ENCODE measurements at regions not wholly inside any gene's neighbourhood (a gene's known extent, or its start where the extent isn't known, plus 50 kb on each side); places are given as distances from the start of the nearest gene placed in this dataset.

DNA sequence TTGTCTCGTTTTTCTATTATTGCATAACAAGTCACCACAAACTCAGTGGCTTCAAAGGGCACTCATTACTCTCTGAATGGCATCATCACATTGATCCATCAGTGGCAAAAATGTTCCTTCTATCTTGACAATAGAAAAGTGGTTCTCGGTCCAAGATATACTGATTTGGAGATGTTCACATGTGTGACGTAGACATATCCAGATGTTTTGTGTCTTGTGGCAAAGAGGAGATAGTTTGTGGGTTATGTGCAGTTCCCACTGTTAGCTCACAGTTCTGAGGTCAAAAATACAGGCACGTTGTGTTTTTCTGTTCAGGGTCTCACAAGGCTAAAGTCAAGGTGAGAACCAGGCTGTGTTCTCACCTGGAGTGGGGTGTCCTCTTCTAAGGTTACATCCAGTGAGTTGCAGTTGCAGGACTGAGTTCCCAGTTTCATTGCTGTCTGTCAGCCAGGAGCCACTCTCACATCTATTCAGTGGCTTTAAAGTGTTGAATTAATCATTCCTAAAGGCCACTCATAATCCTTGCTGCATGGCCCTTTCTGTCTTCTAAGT lies 55.3 kb downstream of the GAS1 start:
- TF ChIP-seq EZH2 (IDR thresholded peaks at IDR 0.05; ENCODE audit: borderline replicate concordance, insufficient read depth, low read depth, low read length, poor library complexity, severe bottlenecking), result no peak
- TF ChIP-seq, protein P1, sequence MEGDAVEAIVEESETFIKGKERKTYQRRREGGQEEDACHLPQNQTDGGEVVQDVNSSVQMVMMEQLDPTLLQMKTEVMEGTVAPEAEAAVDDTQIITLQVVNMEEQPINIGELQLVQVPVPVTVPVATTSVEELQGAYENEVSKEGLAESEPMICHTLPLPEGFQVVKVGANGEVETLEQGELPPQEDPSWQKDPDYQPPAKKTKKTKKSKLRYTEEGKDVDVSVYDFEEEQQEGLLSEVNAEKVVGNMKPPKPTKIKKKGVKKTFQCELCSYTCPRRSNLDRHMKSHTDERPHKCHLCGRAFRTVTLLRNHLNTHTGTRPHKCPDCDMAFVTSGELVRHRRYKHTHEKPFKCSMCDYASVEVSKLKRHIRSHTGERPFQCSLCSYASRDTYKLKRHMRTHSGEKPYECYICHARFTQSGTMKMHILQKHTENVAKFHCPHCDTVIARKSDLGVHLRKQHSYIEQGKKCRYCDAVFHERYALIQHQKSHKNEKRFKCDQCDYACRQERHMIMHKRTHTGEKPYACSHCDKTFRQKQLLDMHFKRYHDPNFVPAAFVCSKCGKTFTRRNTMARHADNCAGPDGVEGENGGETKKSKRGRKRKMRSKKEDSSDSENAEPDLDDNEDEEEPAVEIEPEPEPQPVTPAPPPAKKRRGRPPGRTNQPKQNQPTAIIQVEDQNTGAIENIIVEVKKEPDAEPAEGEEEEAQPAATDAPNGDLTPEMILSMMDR (IDR thresholded peaks at IDR 0.05), result no peak
- H3K4me3 ChIP-seq (ENCODE audit: control extremely low read depth in 1 of 5, extremely low read depth in 1 of 5, insufficient read depth in 1 of 5, low read depth in 2 of 5, low read length in 4 of 5), result no peak overlapping the region
- no peaks in the 10 kb centered on the region for H3K9me3 Mint-ChIP-seq (ENCODE audit: insufficient read depth)

DNA sequence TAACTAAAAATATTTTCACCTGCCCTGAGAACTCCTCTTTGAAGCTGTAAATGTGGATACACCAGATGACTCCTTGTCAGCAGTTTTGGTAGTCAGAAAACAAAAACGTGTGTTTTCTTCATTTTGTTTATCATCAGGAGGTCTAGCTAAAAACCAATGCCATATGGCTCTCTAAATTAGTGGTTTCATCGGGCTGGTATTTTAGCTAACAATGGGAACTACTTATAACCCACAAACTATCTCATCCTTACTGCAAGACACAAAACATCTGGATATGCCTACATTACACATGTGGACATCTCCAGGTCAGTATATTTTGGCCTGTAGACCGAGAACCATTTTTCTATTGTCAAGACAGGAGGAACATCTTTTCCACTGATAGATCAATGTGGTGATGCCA lies 56.2 kb downstream of the GAS1 start:
- Histone ChIP-seq H3K4me1 (ENCODE audit: control insufficient read depth in 2 of 2, insufficient read depth in 2 of 2, low read length in 2 of 2) (no peaks in the 10 kb centered on the region), H3K27me3 (replicated peaks in 1 of 4; ENCODE audit: control extremely low read depth in 1 of 4, control insufficient read depth in 3 of 4, insufficient read depth in 4 of 4, low read length in 3 of 4) (no peaks in the 10 kb centered on the region), H3K9me3 (ENCODE audit: control extremely low read depth in 1 of 3, control insufficient read depth in 2 of 3, insufficient read depth in 1 of 3, low read length in 2 of 3) (no peaks in the 10 kb centered on the region), H3K36me3 (replicated peaks in 1 of 2; ENCODE audit: control extremely low read depth in 1 of 2, control insufficient read depth in 1 of 2, extremely low read depth in 1 of 2, insufficient read depth in 2 of 2, low read length in 1 of 2) (no peaks in the 10 kb centered on the region), H3K4me3 (ENCODE audit: control extremely low read depth in 1 of 5, extremely low read depth in 1 of 5, insufficient read depth in 1 of 5, low read depth in 2 of 5, low read length in 4 of 5) (no peak overlapping the region), H3K9ac (ENCODE audit: low read length) (no peak overlapping the region), H3K27ac (ENCODE audit: low read length in 2 of 2) (no peak overlapping the region), H3K4me2 (replicated peaks; ENCODE audit: low read depth, low read length, poor library complexity, severe bottlenecking) (no peak overlapping the region), H2AFZ (ENCODE audit: insufficient read depth, low read depth, low read length, poor library complexity, severe bottlenecking) (no peak overlapping the region), H3K79me2 (ENCODE audit: control insufficient read depth, insufficient read depth, low read length) (no peaks in the 10 kb centered on the region), H4K20me1 (ENCODE audit: control insufficient read depth, insufficient read depth, low read length, poor library complexity, severe bottlenecking) (no peaks in the 10 kb centered on the region)
- Mint-ChIP-seq H3K27ac (no peak overlapping the region), H3K27me3 (peaks cover 4% of the 10 kb centered on the region), H3K4me1 (no peaks in the 10 kb centered on the region), H3K9me3 (ENCODE audit: insufficient read depth) (no peaks in the 10 kb centered on the region), H3K4me3 (no peak overlapping the region)
- ChIA-PET CTCF (no interaction called here), POLR2A (no interaction called here)
- 67% methylated on average over 1 of the region's 3 CpGs for WGBS (ENCODE audit: insufficient coverage)
- TF ChIP-seq, protein P1 (IDR thresholded peaks at IDR 0.05), result no peak
- no peak for TF ChIP-seq EZH2 (IDR thresholded peaks at IDR 0.05; ENCODE audit: borderline replicate concordance, insufficient read depth, low read depth, low read length, poor library complexity, severe bottlenecking)
- intact Hi-C loops (cut with micrococcal nuclease), result no loop called here
- DNase-seq, result no peak
- no peak for ATAC-seq (ENCODE audit: low read depth)

More for the DNA sequence above, 55.3 kb downstream of the GAS1 start:
- Mint-ChIP-seq H3K27ac (no peak overlapping the region), H3K27me3 (no peaks in the 10 kb centered on the region), H3K4me3 (no peak overlapping the region), H3K4me1 (no peaks in the 10 kb centered on the region)
- H3K4me1 ChIP-seq (ENCODE audit: control insufficient read depth in 2 of 2, insufficient read depth in 2 of 2, low read length in 2 of 2), result no peaks in the 10 kb centered on the region
- intact Hi-C loops (cut with micrococcal nuclease), result no loop called here
- H3K9me3 ChIP-seq (ENCODE audit: control extremely low read depth in 1 of 3, control insufficient read depth in 2 of 3, insufficient read depth in 1 of 3, low read length in 2 of 3), result no peaks in the 10 kb centered on the region
- H3K4me2 ChIP-seq (replicated peaks; ENCODE audit: low read depth, low read length, poor library complexity, severe bottlenecking), result no peak overlapping the region
- no peak overlapping the region for H2AFZ ChIP-seq (ENCODE audit: insufficient read depth, low read depth, low read length, poor library complexity, severe bottlenecking)
- no peak for ATAC-seq (ENCODE audit: low read depth)
- no peaks in the 10 kb centered on the region for H3K36me3 ChIP-seq (replicated peaks in 1 of 2; ENCODE audit: control extremely low read depth in 1 of 2, control insufficient read depth in 1 of 2, extremely low read depth in 1 of 2, insufficient read depth in 2 of 2, low read length in 1 of 2)
- no peaks in the 10 kb centered on the region for H4K20me1 ChIP-seq (ENCODE audit: control insufficient read depth, insufficient read depth, low read length, poor library complexity, severe bottlenecking)
- no peaks in the 10 kb centered on the region for H3K27me3 ChIP-seq (replicated peaks in 1 of 4; ENCODE audit: control extremely low read depth in 1 of 4, control insufficient read depth in 3 of 4, insufficient read depth in 4 of 4, low read length in 3 of 4)
- 84% methylated on average over 3 of the region's 4 CpGs for WGBS (ENCODE audit: insufficient coverage)
- no peak for DNase-seq
- no peak overlapping the region for H3K9ac ChIP-seq (ENCODE audit: low read length)
- ChIA-PET CTCF (no interaction called here), POLR2A (no interaction called here)
- no peaks in the 10 kb centered on the region for H3K79me2 ChIP-seq (ENCODE audit: control insufficient read depth, insufficient read depth, low read length)
- H3K27ac ChIP-seq (ENCODE audit: low read length in 2 of 2), result no peak overlapping the region
